GM18868 (cell line): ENCODE measurements at regions not wholly inside any gene's neighbourhood (a gene's known extent, or its start where the extent isn't known, plus 50 kb on each side); places are given as distances from the start of the nearest gene placed in this dataset.

Source experiments
- ATAC-seq: cut with Tn5 transposase; IDR thresholded peaks from one replicate; pipeline ENCODE4 v1.9.1; 2021; ENCODE audit warnings: mild to moderate bottlenecking, moderate library complexity; ENCODE audit not compliant: unreplicated experiment

DNA sequence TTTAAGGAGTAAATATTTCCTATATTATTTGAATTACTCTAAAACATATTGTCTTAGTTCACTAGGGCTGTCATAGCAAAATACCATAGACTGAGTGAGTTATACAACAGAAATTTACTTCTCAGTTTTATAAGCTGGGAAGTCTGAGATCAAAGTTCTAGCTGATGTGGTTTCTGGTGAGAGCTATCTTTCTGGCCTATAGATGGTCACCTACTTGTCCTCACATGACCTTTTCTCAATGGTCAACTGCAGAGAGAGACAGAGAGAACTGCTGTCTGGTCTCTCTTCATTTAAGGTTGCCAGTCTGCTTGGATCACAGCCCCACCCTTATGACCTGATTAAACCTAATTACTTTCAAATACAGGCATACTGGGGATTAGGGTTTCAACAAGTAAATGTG lies 490.9 kb downstream of the FBXO15 start:
- no peak for ATAC-seq

DNA sequence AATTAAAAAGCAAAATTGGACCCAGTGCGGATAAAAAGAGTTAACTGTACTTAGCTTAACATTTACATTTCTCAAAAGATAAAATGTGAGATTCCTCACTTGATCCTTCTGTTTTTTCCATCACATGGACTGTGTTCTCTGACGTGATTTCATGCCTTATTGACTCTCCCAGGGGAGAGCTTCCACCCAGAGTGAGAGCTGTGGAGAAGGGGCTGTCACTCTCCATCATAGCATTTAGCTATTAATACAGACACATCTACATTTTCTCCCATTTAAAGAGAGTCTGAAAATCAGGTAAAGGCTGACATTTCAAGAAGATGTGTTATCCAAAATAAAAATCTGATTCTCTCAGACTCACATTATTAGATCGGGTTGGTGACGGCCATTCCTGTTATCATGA lies 493.8 kb downstream of the FBXO15 start:
- no peak for ATAC-seq

DNA sequence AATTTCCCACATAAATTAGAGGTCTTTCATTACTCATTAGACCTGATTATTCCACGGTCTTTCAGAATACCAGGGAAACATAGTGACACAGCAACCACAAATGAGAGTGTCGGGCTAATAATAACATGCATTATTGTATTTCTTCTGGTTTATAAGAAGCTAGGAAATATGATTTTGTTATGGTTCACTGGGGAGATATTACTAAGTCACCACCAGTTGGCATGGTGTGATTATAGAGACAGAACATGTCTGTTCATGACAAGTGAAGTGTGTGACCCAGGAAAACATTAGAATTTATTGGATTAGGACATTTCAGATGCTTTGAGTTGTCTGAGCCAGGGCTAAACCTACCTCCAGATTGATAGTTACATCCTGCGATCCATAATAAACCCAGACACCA lies 494.4 kb downstream of the FBXO15 start:
- ATAC-seq, result no peak

DNA sequence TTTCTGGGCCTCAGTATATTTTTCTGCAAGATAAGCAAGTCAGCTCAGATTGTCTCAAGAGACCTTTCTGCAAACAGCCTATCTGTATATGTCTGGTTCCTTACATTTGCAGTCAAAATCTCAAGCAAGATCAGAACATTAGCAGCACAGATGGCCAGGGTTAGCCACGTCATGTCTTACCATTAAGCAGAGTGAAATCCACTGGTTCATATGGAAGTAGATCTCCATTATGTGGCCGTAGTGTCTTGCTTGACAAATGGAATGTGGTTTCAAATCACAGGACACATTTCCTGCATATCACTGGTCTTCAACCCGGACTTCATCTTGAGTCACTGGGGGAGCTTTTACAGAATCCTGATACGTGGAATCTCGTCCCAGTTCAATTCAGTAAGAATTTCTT lies 500.2 kb downstream of the FBXO15 start:
- no peak for ATAC-seq

DNA sequence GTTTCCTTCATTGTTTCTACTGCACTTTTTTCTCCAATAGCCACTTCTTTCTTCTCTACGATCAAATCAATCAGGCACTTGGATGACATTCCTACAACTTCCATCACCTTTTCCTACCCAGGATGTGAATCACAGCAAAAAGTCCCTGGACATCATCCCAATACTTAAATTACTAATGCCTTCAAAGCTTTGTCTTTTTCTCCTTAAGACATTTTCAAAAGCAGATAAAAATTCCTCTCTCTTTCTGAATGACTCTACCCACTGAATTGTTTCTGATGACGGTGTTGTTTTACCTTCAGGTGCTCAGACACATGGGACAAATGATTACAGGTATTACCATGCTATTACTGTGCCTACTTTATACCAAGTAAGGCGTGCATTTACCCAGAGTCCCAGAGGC lies 500.9 kb downstream of the FBXO15 start:
- ATAC-seq, result no peak

DNA sequence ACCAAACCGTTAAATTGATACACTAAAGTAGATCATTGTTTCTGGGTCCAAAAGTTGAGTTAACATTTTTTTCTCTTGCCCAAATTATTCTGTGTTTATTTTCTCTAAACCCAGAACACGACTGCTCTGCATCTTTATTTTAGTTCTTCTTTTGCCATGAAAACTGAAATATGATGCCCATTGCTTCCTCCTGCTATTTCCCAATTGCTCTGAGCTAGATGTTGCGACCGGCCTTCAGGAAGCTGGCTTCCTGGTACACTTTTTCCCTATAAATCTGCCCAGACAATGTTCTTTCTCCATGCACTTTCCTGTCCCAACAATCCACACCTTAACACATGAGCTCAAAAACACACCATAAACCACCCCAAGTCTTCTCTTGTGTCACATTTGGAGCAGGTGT lies 501.4 kb downstream of the FBXO15 start:
- ATAC-seq, result no peak

DNA sequence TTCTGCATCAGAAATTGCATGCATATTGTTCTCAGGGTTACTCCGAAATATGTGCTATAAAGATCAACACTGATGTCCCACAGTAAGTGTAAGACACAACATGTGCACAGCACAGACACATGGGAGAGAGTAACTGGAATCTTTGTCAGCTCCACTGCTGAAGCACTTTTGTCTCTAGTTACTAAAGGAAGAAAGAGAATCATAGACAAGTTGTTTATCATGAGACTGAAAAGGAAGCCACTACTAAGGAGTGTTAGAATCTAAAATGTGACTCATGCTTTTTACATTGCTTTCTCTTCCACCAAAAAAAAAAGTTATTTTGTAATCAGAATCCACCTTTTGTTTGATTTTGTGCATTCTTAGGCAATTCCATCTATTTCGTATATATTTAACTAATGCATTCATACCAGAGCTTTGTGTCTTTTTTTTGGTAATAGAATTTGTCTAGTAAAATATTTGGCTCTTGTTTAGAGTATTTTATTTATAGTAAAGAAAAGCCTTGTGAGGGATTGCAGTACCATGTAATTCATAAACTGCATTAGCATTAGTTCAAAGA lies 502.4 kb downstream of the FBXO15 start:
- no peak for ATAC-seq

DNA sequence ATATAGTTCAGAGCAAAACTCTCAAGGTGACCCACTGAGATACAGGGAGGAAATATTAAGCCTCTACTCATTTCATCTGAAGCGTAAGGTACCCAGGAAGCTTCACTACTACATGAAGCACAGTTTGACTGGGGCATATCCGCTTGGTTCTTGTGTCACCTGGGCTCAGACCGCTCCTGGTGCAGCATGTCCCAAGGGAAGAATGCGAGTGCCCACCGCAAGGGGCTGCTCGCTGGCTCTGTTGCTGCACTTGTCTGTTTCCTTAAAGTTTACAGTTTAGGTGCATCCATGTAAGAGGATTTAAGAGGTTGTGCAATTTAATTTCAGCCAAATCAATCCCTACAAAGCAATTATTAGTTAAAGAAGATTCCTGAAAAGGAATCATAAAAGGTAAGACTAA lies 507.8 kb downstream of the FBXO15 start:
- no peak for ATAC-seq

DNA sequence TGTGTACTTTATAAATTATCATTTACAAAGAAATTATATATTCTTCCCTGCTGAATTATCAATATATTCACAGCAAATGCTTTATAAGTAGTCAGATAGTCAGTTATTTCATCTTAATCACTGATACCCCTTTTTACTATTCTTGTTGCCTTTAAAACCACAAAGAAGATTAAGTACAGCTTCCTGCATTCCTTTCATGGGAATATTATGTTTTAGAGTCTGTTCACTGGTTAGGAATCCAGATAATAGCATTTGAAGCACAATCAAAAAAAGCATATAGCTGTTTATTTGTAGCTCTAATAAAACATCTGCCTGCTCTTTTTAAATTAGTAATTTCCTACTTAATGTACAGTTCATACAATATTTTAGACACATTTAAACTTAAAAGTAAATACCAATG lies 508.9 kb downstream of the FBXO15 start:
- no peak for ATAC-seq

DNA sequence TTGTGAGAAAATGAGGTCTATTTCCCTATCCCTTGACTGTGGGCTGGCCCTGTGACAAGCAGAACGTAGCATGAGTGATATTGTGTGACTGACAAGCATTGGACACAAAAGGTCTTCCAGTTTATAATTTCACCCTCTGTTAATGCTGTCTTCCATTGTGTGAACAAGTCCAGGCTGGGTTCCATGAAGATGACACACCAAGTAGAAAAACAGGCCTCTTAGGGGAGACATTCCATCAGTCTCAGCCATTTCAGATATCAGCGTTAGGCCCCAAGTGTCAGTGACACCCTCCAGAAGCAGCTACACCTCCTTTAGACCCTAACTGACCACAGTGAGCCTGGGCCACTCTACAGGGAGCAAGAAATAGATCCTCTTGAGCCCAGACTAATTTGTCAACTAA lies 511.3 kb downstream of the FBXO15 start:
- ATAC-seq, result no peak

DNA sequence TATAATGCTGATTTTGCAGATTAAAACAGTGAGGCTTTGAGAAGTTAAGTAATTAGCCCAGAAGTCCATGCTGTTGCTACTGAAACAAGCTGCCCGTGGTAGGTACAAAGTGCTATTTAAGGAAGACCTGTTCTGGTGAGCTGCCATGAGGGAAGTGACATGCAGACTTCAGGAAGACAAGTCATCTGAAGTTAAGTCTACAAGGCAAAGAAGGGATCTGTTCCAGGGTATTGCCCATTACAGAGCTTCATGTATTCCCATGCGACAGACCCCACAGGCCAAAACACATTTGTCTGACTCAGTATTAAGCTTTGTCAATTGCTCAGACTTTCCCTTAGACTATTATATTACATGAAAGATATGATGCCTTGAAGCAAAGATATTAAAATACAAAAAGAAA lies 520.8 kb downstream of the FBXO15 start:
- ATAC-seq, result no peak

DNA sequence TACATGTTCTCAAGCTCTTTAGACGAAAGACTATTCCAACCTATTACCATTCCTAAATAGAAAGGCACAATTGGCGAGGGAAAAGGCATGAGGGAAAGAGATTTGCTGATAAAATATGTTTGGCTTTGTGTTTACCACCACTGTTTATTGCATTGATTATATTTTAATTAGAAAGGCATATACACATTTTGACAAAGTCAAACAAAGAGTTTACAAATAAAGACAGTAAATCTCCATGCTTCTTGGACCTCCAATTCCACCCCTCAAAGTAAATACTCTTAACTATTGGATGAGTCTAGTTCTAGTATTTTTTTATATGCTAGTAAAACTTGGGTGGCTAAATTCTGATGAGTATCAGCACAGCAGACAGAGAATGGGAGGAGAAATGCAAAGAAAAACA lies 521.4 kb downstream of the FBXO15 start:
- no peak for ATAC-seq

DNA sequence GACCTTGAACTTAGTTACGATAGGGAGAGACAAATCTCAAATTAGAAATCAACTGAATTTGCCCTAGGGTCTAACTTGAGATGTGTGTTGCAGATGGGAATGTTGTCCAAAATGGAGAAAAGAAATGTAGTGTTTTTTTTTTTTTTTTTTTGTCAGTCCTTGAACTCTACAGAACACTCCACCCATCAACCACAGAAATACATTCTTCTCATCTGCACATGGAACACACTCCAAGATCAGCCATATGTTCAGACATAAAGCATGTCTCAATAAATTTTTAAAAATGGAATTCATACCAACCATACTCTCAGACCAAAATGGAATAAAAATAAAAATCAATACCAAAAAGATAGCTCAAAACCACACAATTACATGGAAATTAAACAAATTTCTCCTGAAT lies 526.5 kb downstream of the FBXO15 start:
- ATAC-seq, result no peak

DNA sequence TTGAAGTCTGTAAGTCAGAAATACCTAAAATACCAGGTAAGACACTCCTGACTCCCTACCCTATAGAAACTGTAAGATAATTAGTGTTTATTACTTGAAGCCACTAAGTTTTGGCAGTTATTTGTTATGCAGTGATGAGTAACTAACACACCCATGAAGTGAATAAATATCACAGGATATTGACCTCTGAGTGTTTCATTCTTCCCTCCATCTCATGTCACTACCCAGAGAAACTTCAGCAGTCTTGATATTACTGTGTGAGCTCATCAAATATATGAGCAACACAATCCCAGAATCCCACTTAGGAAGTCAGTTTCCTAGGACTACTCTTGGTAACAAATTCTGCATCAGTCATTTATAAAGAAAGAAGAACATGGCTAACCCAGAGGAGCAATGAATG lies 529.7 kb downstream of the FBXO15 start:
- no peak for ATAC-seq

DNA sequence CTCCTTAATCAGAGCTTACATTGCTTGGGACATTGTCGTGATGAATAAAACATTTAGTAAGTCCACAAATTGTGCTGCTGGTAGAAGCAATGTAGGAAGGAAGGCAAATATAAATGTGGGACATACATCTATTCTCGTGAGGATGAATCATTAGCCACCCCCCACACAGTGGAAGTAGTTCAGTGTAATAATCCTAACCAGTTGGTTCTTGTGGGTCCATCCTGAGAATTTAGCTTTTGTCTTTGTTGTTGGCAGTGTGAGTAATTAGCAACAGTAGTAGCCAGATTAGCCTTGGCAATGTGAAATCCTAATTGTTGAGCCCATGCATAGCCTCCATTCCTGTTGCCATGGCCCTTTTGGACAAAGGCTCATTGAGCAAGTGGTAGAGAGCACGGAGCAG lies 532.1 kb downstream of the FBXO15 start:
- no peak for ATAC-seq

DNA sequence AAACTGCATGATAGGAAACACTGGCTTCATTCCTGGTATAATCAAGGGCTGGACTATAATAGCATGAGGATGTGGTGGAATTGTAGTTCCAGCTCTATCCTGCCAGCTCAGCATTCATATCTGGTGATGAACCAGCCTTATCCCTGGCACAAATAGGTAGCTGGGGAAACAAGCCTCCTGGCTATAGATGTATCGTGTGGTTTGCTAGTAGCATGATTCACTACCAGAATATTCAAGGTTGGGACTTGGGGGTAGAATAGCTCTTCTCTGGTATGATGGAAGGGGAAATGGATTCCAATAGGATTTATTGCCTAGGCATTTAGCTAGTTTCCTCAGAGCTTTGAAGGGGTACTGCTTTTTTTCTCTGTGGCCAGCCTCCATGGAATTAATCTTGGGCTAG lies 532.8 kb downstream of the FBXO15 start:
- no peak for ATAC-seq

DNA sequence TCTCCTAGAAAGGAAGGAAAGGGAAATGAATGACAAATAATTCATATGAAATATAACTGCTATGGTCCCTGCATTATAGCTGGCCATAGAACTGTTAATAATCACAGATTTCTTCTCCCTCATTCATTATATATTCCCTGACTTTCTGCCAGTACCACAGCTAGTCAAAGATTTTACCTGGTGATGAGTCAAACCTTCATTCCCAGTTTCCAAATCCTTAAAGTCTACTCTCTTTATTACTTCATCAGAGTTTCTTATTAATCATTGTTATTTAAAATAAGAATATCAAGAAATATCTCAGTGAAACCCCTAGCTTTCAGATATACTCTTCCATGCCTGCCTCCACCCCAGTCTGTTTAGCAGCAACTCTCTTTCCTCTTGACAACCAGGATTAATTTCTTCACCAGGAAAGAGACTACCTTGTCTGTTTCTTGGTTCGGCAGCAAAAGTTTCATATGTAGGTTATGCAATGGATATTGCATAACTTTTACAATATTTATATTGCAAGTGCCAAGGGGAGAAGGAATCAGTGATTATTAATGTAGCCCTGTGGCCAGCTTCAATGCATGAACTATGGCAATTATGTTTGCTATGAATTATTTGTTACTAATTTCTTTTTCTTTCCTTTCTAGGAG lies 533.8 kb downstream of the FBXO15 start:
- no peak for ATAC-seq

DNA sequence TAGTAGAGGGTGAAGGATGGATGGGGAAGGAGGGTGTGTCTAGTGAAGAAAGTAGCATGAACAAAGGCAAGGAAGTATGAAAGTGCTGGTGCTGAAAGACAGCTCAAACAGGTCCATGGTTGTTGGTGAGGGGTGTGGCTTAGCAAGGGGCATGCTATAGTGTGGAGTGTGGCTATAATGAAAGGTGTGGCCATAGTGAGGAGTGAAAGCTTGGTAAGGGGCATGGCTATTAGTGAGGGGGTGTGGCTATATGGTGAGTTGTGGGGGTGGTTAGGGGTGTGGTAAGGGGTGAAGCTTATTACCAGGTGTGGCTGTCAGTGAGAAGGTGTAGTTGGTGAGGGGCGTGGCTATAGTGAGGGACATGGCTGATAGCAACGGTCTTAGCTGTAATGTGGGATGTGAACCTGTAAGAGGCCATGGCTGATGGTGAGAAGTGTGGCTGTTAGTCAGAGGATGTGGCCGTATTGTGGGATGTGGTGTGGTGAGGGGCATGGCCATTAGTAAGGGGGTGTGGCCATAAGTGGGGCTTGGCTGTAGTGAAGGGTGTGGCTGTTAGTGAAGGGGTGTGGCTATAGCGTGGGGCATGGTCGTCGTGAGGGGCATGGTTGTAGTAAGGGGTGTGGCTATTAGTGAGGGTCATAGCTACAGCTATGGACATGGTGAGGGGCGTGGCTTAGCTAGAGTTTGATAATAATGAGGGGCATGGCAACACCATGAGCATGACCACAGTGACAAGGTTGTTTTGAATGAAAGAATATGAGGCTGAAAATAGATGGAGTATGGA lies 549.6 kb downstream of the FBXO15 start:
- no peak for ATAC-seq

DNA sequence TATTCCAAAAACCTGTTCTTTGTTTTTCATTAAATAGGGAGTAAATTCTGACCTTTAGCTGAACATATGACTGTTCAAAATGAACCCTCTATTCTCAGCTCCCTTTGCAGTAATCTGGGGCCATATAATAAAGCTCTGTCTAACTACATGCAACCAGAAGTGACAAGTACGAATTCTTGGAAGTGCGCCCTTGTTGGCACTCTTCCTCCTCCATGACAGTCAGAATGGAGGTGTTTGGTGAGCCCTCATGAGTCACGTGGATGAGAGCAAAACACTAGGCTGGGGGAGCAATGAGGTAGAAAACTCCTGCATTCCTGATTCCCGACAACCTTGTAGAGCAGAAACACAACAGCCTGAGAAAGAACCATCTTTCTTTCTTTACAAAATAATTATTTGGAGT lies 552.9 kb downstream of the FBXO15 start:
- no peak for ATAC-seq

DNA sequence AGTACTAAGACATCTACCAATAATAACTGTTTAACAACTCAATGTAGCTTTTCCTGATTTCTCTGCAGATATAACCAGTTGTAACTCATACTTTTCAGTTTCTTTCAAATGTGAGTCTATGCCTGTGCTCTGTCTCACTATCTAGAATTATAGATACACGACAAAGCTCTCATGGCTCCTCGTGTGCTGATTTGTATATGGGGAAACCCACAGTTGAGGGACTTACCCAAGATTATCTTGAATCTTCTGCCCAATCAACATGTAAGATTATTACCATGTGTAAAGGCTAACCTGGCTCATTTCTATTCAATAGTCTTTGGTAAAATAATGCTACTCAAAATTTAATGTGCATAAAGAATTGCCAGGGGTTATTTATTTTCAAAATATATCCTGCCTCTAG lies 554.4 kb downstream of the FBXO15 start:
- no peak for ATAC-seq

DNA sequence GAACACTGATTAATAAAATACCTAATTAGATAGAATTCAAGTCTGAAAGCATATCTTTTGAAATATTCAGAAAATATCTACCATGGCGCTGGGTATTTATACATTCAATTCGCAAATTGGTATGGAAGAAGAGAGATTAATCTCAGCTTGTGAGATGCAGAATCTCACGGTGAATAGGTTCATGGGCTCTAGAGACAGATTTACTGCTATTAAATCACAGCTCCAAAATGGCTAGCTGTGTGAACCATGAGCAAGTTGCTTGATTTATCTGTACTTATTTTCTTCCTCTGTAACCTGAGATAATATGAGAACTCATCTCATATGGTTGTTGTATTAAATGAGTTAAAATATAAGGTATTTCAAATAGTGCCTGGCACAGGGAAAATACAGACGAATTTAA lies 556.7 kb downstream of the FBXO15 start:
- ATAC-seq, result no peak

DNA sequence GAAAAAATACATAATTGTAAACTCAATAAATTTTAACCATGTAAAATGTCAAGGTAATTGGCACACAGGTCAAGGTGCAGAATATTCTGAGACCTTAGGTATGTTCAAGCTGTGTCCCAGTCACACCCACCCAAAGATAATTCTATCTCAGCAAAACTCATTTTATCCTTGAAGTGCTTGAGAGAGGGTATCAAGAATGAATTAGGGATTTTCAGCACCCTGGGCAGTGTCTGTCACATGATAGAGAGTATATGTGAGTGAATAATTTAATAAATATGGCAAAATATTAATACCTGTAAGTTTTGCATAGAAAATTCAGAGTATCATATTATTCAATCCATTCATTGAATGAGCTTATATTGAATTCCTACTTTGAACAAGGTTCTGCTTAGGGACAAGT lies 567.9 kb downstream of the FBXO15 start:
- ATAC-seq, result no peak

DNA sequence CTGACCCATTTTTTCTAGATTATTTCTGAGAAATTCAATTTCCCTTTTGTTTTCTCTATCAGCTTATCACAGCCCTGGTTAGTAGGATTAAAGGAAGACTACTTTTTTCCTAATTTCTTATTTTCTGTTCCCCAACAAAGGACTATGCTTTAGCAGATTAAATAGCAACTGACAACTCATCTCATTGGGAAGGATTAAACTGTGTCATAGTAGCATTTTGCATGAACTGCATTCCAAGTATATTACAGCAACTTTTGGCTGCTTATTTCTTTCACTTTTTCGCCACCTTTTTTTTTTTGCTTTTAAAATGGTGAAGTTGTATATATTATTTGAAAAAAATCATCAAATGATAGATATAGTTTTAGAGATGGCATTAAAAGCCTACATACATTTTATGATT lies 570.3 kb downstream of the FBXO15 start:
- ATAC-seq, result no peak
